HCT116 (cell line): ENCODE measurements at regions not wholly inside any gene's neighbourhood (a gene's known extent, or its start where the extent isn't known, plus 50 kb on each side); places are given as distances from the start of the nearest gene placed in this dataset.

Source experiments
- EGR1 ChIP-seq: IDR thresholded peaks from 2 replicates; pipeline ENCODE4 v1.6.1; 2012; ENCODE audit warnings: low read depth
- EZH2 ChIP-seq: fragments of 200-600 bp; sonication (generic); IDR thresholded peaks from 2 replicates; pipeline ENCODE4 v1.6.1; 2017; ENCODE audit warnings: antibody characterized with exemption, mixed run types
- MAX ChIP-seq: IDR thresholded peaks from 2 replicates; pipeline ENCODE4 v1.6.1; 2012
- POLR2A ChIP-seq: IDR thresholded peaks from 2 replicates; pipeline ENCODE4 v1.7.0; 2011; ENCODE audit warnings: borderline replicate concordance; ENCODE audit not compliant: insufficient read depth, insufficient read length; ENCODE audit errors: extremely low read depth
- POLR2AphosphoS5 ChIP-seq: IDR thresholded peaks from 2 replicates; pipeline ENCODE4 v1.6.1; 2011; ENCODE audit warnings: mild to moderate bottlenecking, low read depth, low read length, moderate library complexity
- REST ChIP-seq: IDR thresholded peaks from 2 replicates; pipeline ENCODE4 v1.6.1; 2012; ENCODE audit warnings: low read depth
- SP1 ChIP-seq: IDR thresholded peaks from 2 replicates; pipeline ENCODE4 v1.6.1; 2012; ENCODE audit warnings: low read depth
- ZFX ChIP-seq: fragments of 450-650 bp; IDR thresholded peaks from 2 replicates; pipeline ENCODE4 v1.6.1; 2017
- TF ChIP-seq, protein P1 (sequence below), 3 experiments: fragments of 200-600 bp in 1 of 3; sonication (generic) in 1 of 3; IDR thresholded peaks in 2 of 3; conservative IDR thresholded peaks in 1 of 3; 2 replicates each; pipeline ENCODE4 v1.5.1; 2012 to 2017; ENCODE audit warnings: low read depth in 2 of 3, low read length in 2 of 3, antibody characterized with exemption in 1 of 3, borderline replicate concordance in 1 of 3, control low read depth in 1 of 3, mild to moderate bottlenecking in 1 of 3, mixed read lengths in 1 of 3, mixed run types in 1 of 3, moderate library complexity in 1 of 3; ENCODE audit not compliant: insufficient read depth in 1 of 3
- TF ChIP-seq, protein P2 (sequence below): IDR thresholded peaks from 2 replicates; pipeline ENCODE4 v1.6.1; 2011; ENCODE audit warnings: mild to moderate bottlenecking, low read length, moderate library complexity; ENCODE audit not compliant: insufficient replicate concordance; ENCODE audit errors: extremely low read depth

DNA sequence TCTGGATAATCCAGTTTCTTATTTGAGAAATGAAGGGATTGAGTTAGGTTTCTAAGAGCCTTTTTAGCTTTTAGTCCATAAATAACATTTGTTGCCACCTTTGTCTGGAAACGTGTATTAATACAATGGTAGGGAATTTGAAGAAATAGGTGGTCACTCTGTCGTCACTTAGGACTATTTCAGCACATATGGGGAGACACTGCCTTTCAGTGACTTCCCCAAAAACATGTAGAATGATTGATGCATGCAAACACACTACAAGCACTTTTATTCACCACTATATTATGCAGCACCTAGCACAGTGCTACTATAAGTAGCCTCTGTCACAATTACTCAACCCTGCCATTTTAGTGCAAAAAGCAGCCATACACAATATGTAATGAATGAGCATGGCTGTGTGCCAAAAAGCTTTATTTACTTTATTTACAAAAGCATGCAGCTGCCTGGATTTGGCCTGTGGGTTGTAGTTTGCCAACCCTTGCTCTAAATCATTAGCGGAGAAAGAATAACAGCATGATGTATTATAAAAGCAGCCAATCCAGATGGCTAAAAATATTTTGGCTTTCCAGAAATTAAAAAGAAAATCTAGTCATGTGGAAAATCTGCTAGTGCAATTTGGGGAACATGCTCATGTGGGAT, 154.2 kb upstream of the HMHB1 start:
- TF ChIP-seq POLR2A (no peak), EZH2 (no peak), SP1 (no peak), POLR2AphosphoS5 (no peak), EGR1 (no peak), MAX (no peak), ZFX (no peak), REST (no peak)
- TF ChIP-seq, protein P1, sequence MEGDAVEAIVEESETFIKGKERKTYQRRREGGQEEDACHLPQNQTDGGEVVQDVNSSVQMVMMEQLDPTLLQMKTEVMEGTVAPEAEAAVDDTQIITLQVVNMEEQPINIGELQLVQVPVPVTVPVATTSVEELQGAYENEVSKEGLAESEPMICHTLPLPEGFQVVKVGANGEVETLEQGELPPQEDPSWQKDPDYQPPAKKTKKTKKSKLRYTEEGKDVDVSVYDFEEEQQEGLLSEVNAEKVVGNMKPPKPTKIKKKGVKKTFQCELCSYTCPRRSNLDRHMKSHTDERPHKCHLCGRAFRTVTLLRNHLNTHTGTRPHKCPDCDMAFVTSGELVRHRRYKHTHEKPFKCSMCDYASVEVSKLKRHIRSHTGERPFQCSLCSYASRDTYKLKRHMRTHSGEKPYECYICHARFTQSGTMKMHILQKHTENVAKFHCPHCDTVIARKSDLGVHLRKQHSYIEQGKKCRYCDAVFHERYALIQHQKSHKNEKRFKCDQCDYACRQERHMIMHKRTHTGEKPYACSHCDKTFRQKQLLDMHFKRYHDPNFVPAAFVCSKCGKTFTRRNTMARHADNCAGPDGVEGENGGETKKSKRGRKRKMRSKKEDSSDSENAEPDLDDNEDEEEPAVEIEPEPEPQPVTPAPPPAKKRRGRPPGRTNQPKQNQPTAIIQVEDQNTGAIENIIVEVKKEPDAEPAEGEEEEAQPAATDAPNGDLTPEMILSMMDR (IDR thresholded peaks at IDR 0.05 in 2 of 3, conservative IDR thresholded peaks at IDR 0.05 in 1 of 3; ENCODE audit: borderline replicate concordance in 1 of 3, insufficient read depth in 1 of 3, low read depth in 2 of 3, low read length in 2 of 3): no peak
- TF ChIP-seq, protein P2, sequence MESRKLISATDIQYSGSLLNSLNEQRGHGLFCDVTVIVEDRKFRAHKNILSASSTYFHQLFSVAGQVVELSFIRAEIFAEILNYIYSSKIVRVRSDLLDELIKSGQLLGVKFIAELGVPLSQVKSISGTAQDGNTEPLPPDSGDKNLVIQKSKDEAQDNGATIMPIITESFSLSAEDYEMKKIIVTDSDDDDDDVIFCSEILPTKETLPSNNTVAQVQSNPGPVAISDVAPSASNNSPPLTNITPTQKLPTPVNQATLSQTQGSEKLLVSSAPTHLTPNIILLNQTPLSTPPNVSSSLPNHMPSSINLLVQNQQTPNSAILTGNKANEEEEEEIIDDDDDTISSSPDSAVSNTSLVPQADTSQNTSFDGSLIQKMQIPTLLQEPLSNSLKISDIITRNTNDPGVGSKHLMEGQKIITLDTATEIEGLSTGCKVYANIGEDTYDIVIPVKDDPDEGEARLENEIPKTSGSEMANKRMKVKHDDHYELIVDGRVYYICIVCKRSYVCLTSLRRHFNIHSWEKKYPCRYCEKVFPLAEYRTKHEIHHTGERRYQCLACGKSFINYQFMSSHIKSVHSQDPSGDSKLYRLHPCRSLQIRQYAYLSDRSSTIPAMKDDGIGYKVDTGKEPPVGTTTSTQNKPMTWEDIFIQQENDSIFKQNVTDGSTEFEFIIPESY: no peak
